ENCODE measurements at regions not wholly inside any gene's neighbourhood (a gene's known extent, or its start where the extent isn't known, plus 50 kb on each side); places are given as distances from the start of the nearest gene placed in this dataset.

DNA sequence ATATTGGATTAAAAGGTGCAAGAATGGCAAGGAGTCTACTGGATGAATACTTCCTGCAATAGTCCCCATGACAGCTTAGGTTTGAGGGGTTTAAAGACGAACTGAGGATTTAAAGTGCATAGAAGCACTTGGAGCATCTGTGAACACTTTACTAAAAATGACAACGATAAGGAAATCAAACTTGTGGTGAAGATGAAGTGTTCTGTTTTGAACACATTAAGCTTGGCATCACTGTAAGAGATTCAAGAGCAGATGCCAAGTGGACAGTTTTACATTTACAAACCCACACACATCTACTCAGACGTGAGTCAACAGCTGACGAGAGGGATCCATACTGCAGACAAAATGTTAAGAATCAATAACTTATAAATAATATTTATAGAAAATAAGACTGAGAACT lies 918.7 kb downstream of the CDH11 start:
- DNase-seq = no peak

GRCh38 chr16:64202571-64202970 lies 919.3 kb downstream of the CDH11 start:
- no peak for DNase-seq

- DNase-seq = no peak
These were observed 925.4 kb downstream of the CDH11 start for GRCh38 chr16:64196444-64196843.

GRCh38 chr16:64185954-64186353 lies 935.9 kb downstream of the CDH11 start:
- DNase-seq = no peak

GRCh38 chr16:64184156-64184555 lies 937.7 kb downstream of the CDH11 start:
- no peak for DNase-seq

GRCh38 chr16:64182985-64183384 lies 938.9 kb downstream of the CDH11 start:
- no peak for DNase-seq

GRCh38 chr16:64181271-64181925 lies 940.5 kb downstream of the CDH11 start:
- no peak for DNase-seq

- DNase-seq = no peak
These were observed 941.5 kb downstream of the CDH11 start for GRCh38 chr16:64180136-64180900.

- no peak for DNase-seq
These were observed 947.5 kb downstream of the CDH11 start for GRCh38 chr16:64174327-64174726.

- no peak for DNase-seq
These were observed 949.2 kb downstream of the CDH11 start for GRCh38 chr16:64172652-64173051.

DNA sequence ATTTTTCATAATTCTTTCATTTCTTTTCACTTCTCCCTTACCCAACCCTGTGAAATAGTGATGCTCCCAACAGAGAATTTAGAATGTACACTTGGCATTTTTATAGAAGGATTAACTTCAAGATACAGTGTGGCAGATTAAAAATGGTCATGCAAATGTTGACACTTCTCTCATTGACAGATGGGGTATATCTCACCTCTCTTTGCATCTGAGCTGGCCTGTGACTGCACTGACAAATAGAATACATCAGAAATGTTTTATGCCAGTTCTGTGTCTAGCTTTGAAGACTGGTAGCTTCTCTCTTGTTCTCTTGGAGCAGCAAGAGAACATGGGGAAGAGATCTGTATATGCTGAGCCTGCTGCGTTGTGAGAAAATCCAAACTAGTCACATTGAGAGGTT lies 949.6 kb downstream of the CDH11 start:
- DNase-seq = no peak

- no peak for DNase-seq
These were observed 950.2 kb downstream of the CDH11 start for GRCh38 chr16:64171632-64172031.

GRCh38 chr16:64168371-64168770 lies 953.5 kb downstream of the CDH11 start:
- no peak for DNase-seq

DNA sequence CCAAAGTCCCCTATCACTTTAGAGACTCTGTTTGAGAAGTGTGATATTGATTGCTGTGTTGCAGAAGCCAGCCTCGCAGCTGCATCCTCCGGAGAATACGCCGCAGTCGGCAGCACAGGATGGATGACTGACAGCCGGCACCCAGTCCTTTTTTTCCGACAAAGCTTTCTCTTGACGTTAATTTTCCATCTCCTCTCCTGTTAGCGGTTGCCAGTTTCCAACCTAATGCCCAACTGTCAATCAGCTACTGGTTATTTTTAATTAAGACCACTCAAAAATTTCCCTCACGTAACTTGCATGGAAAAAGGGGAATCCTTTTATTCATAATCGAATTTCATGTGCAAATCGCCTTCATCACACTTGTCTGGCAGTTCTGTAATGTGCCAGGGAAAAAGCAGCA lies 953.9 kb downstream of the CDH11 start:
- no peak for DNase-seq

- DNase-seq = no peak
These were observed 956.5 kb downstream of the CDH11 start for GRCh38 chr16:64165368-64165767.

DNA sequence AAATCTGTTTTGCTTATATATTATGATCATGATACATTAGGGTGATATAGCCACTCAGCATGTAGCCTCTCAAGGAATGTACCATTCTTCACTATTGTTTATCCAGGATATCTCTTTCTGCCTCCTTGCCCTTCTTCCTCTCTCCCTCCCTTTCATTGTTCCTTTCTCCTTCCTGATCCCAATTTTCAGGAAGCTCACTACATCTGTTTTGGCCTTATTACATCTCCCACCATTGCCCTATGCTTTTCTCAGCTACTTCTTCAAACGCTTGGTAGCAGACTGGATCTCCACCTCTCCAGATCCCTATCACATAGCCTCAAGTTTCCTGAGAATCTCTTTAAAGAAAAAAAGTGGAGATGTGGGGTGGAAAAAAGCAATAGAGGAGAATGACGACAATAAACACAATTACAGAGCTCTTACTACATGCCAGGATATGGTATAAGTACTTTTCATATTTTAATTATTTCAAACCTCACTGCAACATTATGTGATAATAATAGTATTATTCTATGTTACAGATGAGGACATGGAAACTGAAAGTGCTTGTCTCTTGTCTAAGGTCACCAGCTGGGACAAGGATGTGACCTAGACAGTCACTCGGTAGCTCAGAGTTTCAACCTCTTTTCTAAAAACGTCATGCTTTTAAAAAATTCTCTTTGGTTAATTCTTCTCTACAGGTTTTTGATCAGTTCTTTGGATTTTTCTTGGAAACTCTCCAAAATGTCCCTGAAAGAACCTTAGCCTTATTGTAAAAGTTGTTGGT lies 959.1 kb downstream of the CDH11 start:
- no peak for DNase-seq

DNA sequence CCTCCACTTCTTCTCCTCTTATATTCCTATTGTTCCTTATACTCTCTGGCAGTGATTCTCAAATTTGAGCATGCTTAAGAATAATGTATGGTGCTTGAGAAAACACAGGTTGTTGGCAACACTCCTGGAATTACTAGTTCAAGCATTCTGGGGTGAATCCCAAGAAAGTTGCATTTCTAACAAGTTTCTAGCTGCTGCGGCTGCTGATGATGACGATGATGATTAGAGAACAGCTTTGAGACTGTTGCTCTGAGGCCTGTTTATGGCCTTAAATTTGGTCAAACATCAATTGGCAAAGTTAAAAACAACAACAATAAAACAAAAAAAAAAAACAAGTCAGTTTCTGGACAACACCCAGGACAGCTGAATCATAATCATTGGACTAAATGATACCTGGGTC lies 961.9 kb downstream of the CDH11 start:
- DNase-seq = no peak

- DNase-seq = no peak
These were observed 962.8 kb downstream of the CDH11 start for GRCh38 chr16:64158941-64159588.

DNA sequence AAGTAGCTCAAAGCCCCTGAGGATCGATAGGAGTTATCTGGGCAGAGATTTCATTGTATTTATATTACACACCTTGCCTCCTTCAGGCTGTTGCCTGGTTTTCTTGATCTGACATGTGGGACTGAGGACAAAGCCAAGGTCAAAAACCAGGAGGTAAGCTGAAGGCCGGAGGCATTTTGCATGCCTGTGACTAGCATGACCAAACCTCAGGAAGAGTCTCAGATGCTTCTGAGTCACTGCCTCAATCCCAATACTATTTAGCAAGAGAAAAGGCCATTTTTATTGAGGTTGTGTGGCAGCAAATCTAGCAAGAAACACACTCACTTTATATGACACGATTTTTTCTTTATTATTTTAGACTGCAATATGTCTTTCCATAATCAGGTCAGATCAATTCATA lies 968.1 kb downstream of the CDH11 start:
- no peak for DNase-seq

DNA sequence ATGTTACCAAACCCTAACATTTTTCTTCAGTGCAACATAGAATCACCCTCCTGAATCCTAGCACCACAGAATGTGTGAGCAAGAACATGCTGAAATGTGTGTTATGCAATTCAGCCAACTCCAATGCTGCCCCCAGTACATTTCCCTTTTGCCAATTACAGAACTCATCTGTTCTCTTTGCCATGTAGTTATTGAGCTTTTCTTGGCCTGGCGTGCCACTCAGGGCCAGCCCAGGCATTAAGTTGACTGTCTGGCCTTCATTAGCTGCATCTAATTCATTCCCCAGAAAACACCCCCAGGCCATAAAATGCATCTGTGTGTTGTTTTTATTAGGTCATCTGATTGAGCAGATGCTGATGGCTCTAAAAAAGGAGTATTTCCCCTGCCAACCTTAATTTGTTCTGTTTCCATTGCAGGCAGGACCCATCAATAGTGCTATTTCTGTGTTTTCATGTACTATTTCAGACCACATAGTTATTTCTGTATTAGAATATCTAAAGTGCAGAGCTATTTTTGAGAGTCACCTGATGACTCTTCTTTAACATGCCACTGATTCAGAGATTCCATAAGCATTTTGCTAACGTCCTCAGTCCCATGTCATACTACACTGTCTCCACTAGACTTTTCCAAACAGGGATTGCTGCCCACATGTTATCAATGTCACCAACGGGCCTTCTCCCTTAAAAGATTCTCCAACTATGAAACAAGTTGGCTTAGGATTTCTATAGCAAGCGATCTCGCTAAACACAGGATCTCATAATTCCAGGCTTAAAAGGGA lies 969.7 kb downstream of the CDH11 start:
- DNase-seq = no peak

GRCh38 chr16:64150193-64150592 lies 971.7 kb downstream of the CDH11 start:
- DNase-seq = no peak

GRCh38 chr16:64149756-64150155 lies 972.1 kb downstream of the CDH11 start:
- no peak for DNase-seq

DNA sequence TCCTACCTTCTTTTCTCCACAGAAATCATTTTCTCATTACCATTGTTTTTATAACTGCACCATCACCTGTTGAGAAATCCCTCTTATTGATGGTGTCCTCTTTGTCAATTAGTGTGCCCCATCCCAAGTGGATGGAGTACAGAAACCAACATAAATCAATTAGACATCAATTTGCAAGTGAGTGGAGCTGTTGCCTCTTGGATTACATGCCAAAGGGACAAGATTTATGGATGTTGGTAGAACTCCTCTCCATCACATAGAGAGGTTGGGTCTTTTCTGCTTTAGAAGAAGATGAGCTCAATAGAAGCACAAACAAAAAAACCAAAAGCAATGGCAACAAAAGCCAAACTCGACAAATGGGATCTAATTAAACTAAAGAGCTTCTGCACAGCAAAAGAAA lies 973.5 kb downstream of the CDH11 start:
- no peak for DNase-seq

Data from NCI-H2171 treated with DMSO at 0.1 percent for 48 hours (cell line).